Lung (tissue), 11 donors: ENCODE measurements at regions not wholly inside any gene's neighbourhood (a gene's known extent, or its start where the extent isn't known, plus 50 kb on each side); places are given as distances from the start of the nearest gene placed in this dataset.
A peak's percentile ranks its signal among the peaks of the same experiment; 100 is the strongest.

Source experiments
- ATAC-seq: fragments of 200-7000 bp; cut with Tn5 transposase; one replicate; pipeline ENCODE4 v1.9.1; 2020; ENCODE audit warnings: moderate number of reproducible peaks; ENCODE audit not compliant: insufficient read depth, low FRiP score
- DNase-seq, 3 donors: peaks; one replicate each; pipeline ENCODE4 v3.0.0-alpha.2; 2013 to 2017
- H3K27ac ChIP-seq, 2 donors: one replicate each; pipeline ENCODE4 v1.5.1; 2013; ENCODE audit warnings: mild to moderate bottlenecking in 2 of 2, moderate library complexity in 2 of 2, control low read depth in 1 of 2, inconsistent platforms in 1 of 2, low read depth in 1 of 2, low read length in 1 of 2
- H3K27me3 ChIP-seq, 3 donors: one replicate each; pipeline ENCODE4 v1.5.1; 2013; ENCODE audit warnings: low read length in 2 of 3; ENCODE audit not compliant: control insufficient read depth in 3 of 3, insufficient read depth in 3 of 3
- H3K36me3 ChIP-seq, 4 donors: one replicate each; pipeline ENCODE4 v1.5.1; 2013; ENCODE audit warnings: low read length in 4 of 4, mild to moderate bottlenecking in 1 of 4, moderate library complexity in 1 of 4; ENCODE audit not compliant: control insufficient read depth in 4 of 4, insufficient read depth in 4 of 4
- H3K4me1 ChIP-seq, 5 donors: one replicate each; pipeline ENCODE4 v1.5.1; 2013; ENCODE audit warnings: low read length in 5 of 5, mild to moderate bottlenecking in 2 of 5, moderate library complexity in 1 of 5; ENCODE audit not compliant: control insufficient read depth in 5 of 5, insufficient read depth in 5 of 5
- H3K4me3 ChIP-seq: one replicate; pipeline ENCODE4 v1.5.1; 2013; ENCODE audit warnings: mild to moderate bottlenecking, control low read depth, moderate library complexity
- H3K9ac ChIP-seq, 2 donors: one replicate each; pipeline ENCODE4 v1.5.1; 2013; ENCODE audit warnings: low read length in 2 of 2, control low read depth in 1 of 2; ENCODE audit not compliant: insufficient read depth in 1 of 2
- H3K9me3 ChIP-seq, 4 donors: one replicate each; pipeline ENCODE4 v1.5.1; 2013; ENCODE audit warnings: low read length in 3 of 4, mild to moderate bottlenecking in 1 of 4, moderate library complexity in 1 of 4; ENCODE audit not compliant: control insufficient read depth in 4 of 4, insufficient read depth in 3 of 4
- CTCF ChIP-seq: IDR thresholded peaks from 2 replicates; pipeline ENCODE4 v1.5.1; 2012; ENCODE audit warnings: mild to moderate bottlenecking; ENCODE audit errors: control extremely low read depth, extremely low read depth
- WGBS, 2 donors: extraction: QIAGEN DNeasy Blood & Tissue Kit; methylation state at CpG; one replicate each; pipeline ENCODE4 v1.1.7; 2013; 5-methylcytosine and 5-hydroxymethylcytosine counted together
- donor health status: control.
- donor health status: control.
- donor health status: Bipolar disorder and iron deficiency.
- donor health status: healthy.
- donor health status: DM: yes; HTN: yes; CAD: no.

DNA sequence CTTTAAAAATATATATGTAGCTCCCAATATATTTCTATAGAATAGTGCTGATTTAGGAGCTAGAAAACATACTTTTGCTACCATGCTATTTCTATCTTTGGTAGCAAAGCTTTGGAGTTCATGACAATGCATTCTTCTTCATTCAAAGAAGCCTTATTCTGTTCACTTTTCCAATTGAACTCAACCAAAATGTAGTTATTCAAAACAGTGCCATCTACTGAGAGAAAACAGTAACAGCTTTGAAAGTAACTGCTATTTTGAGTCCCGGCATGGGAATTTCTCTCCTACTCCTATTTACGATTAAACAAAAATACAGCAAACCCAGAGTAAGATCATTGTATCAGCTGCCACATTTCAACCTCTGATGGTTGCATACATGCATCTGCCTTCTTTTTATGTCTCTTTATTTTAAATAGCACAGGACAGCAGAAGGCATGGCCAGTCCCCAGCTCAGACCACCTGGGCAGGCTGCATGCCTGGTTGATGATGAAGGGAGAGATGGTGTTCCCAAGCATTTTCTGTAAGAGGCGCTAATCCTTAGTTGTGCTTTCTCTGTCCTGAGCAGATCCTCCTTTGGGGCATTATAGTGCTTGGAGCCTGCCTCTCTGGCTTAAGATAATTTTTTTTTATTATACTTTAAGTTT lies 69.7 kb upstream of the SULT1C3 start:
- ATAC-seq (no peak), DNase-seq (peak in 2 of 3 donors; percentile 35 to 42)
- WGBS, 2 donors = 31 to 44% methylated on average over 3 of the region's 3 CpGs
- no peak overlapping the region for H3K9ac ChIP-seq
- no peaks in the 10 kb centered on the region for H3K27me3 ChIP-seq
- no peaks in the 10 kb centered on the region for H3K4me1 ChIP-seq
- no peak overlapping the region for H3K4me3 ChIP-seq
- no peak for TF ChIP-seq CTCF
- no peaks in the 10 kb centered on the region for H3K36me3 ChIP-seq
- no peaks in the 10 kb centered on the region for H3K9me3 ChIP-seq
- H3K27ac ChIP-seq = no peak overlapping the region

DNA sequence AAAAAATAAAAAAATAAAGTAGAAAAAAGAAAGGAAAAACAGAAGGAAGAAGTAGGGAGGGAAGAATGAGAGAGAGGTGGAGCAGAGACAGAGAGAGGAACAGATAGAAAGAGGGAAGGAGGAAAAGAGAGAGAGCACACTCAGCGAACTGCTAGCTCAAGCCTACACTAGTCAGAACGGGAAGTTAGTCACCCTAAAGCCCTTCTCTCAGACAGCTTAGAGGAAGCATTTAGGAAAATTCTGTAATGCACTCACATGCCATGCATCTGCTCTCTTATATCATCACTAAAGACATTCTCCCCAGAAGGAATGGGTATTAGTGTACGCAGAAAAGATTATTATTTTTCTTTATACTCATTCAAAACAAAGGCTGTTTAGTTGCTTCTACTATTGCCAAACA lies 68.1 kb upstream of the SULT1C3 start:
- no peak overlapping the region for H3K9ac ChIP-seq
- DNase-seq (no peak), ATAC-seq (no peak)
- H3K4me1 ChIP-seq = no peaks in the 10 kb centered on the region
- no peaks in the 10 kb centered on the region for H3K36me3 ChIP-seq
- WGBS, 2 donors = 47 to 51% methylated on average over 3 of the region's 3 CpGs
- H3K9me3 ChIP-seq = no peaks in the 10 kb centered on the region
- TF ChIP-seq CTCF = no peak
- H3K27ac ChIP-seq = no peak overlapping the region
- H3K27me3 ChIP-seq = no peaks in the 10 kb centered on the region
- H3K4me3 ChIP-seq = no peak overlapping the region

- Histone ChIP-seq H3K36me3 (no peaks in the 10 kb centered on the region), H3K9me3 (peaks cover 0 to 5% (median 0%) of the 10 kb centered on the region in 4 donors), H3K27ac (no peak overlapping the region), H3K27me3 (no peaks in the 10 kb centered on the region), H3K4me3 (no peak overlapping the region), H3K4me1 (no peaks in the 10 kb centered on the region), H3K9ac (no peak overlapping the region)
- no peak for DNase-seq
- no peak for TF ChIP-seq CTCF
- 47 to 51% methylated on average over 7 of the region's 7 CpGs for WGBS, 2 donors
- ATAC-seq = no peak
Measured at GRCh38 chr2:108182489-108182888, 57.3 kb upstream of the SULT1C3 start.

DNA sequence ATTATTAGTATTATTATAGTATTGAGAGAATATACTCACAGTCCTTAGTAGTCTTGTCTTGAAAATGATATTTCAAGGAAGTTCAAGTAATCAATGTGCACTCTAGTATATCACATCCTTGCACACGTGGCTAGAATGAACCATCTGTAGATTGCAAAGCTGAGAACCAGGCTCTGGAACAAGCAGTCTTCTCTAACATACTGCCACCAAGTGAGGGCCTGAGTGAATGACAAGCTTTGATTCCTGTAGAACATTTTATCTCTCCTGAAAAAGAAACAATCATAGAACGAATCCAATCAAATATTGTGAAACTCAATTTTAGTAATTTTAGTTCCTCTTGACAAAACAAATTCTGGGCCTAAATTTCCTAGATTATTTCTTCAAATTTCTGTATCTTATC lies 55.3 kb upstream of the SULT1C3 start:
- Histone ChIP-seq H3K4me3 (no peak overlapping the region), H3K27ac (no peak overlapping the region), H3K4me1 (no peaks in the 10 kb centered on the region), H3K9ac (no peak overlapping the region), H3K27me3 (no peaks in the 10 kb centered on the region), H3K36me3 (no peaks in the 10 kb centered on the region), H3K9me3 (peaks cover 0 to 5% (median 0%) of the 10 kb centered on the region in 4 donors)
- ATAC-seq (no peak), DNase-seq (peak in 1 of 3 donors; percentile 17)
- TF ChIP-seq CTCF = no peak
- 34 to 38% methylated on average over 2 of the region's 2 CpGs for WGBS, 2 donors
